ENCODE measurements at regions not wholly inside any gene's neighbourhood (a gene's known extent, or its start where the extent isn't known, plus 50 kb on each side); places are given as distances from the start of the nearest gene placed in this dataset.

GRCh38 chr5:56692359-56693219, 122.8 kb upstream of the MAP3K1 start:
- no peak for TF ChIP-seq SPI1 (IDR thresholded peaks at IDR 0.05; ENCODE audit: low read depth, low read length)
- TF ChIP-seq POU2F2 (IDR thresholded peaks at IDR 0.05; ENCODE audit: low read depth, low read length), result no peak
- TF ChIP-seq TAF1 (IDR thresholded peaks at IDR 0.05; ENCODE audit: low read depth, low read length), result no peak
- TF ChIP-seq POLR2A (IDR thresholded peaks at IDR 0.05; ENCODE audit: low read depth, low read length), result no peak
- TF ChIP-seq POLR2AphosphoS5 (IDR thresholded peaks at IDR 0.05; ENCODE audit: low read depth, low read length), result no peak
- TF ChIP-seq PAX5 (IDR thresholded peaks at IDR 0.05; ENCODE audit: insufficient read depth, low read length, severe bottlenecking), result no peak

GRCh38 chr5:56688402-56688801, 126.9 kb upstream of the MAP3K1 start:
- FAIRE-seq (peak; percentile 61), DNase-seq (ENCODE audit: insufficient read length, low spot score) (no peak)
- TF ChIP-seq SPI1 (IDR thresholded peaks at IDR 0.05; ENCODE audit: low read depth, low read length), result no peak
- no peak for TF ChIP-seq POLR2AphosphoS5 (IDR thresholded peaks at IDR 0.05; ENCODE audit: low read depth, low read length)
- no peak for TF ChIP-seq PAX5 (IDR thresholded peaks at IDR 0.05; ENCODE audit: insufficient read depth, low read length, severe bottlenecking)
- no peak for TF ChIP-seq TAF1 (IDR thresholded peaks at IDR 0.05; ENCODE audit: low read depth, low read length)
- no peak for TF ChIP-seq POLR2A (IDR thresholded peaks at IDR 0.05; ENCODE audit: low read depth, low read length)
- TF ChIP-seq POU2F2 (IDR thresholded peaks at IDR 0.05; ENCODE audit: low read depth, low read length), result no peak

More at GRCh38 chr5:56692359-56693219, 122.8 kb upstream of the MAP3K1 start:
- FAIRE-seq (no peak), DNase-seq (ENCODE audit: insufficient read length, low spot score) (no peak)

- FAIRE-seq, result peak; percentile 13
- 0 out of 2 replicates have a peak, but pooled peaks have one; percentile 44 for TF ChIP-seq POU2F2 (IDR thresholded peaks at IDR 0.05; ENCODE audit: low read depth, low read length)
- no peak for TF ChIP-seq TAF1 (IDR thresholded peaks at IDR 0.05; ENCODE audit: low read depth, low read length)
- peak; percentile 95 for TF ChIP-seq SPI1 (IDR thresholded peaks at IDR 0.05; ENCODE audit: low read depth, low read length)
- no peak for TF ChIP-seq POLR2AphosphoS5 (IDR thresholded peaks at IDR 0.05; ENCODE audit: low read depth, low read length)
- no peak for DNase-seq (ENCODE audit: insufficient read length, low spot score)
Observed at GRCh38 chr5:56686337-56687195, 128.8 kb upstream of the MAP3K1 start.

- DNase-seq (ENCODE audit: insufficient read length, low spot score), result no peak
- FAIRE-seq, result peak; percentile 85
- TF ChIP-seq POLR2AphosphoS5 (IDR thresholded peaks at IDR 0.05; ENCODE audit: low read depth, low read length) (no peak), POU2F2 (IDR thresholded peaks at IDR 0.05; ENCODE audit: low read depth, low read length) (no peak), TAF1 (IDR thresholded peaks at IDR 0.05; ENCODE audit: low read depth, low read length) (no peak), POLR2A (IDR thresholded peaks at IDR 0.05; ENCODE audit: low read depth, low read length) (no peak), SPI1 (IDR thresholded peaks at IDR 0.05; ENCODE audit: low read depth, low read length) (no peak), PAX5 (IDR thresholded peaks at IDR 0.05; ENCODE audit: insufficient read depth, low read length, severe bottlenecking) (no peak)
Observed at GRCh38 chr5:56685503-56686217, 129.7 kb upstream of the MAP3K1 start.

GRCh38 chr5:56684159-56684558, 131.2 kb upstream of the MAP3K1 start:
- DNase-seq (ENCODE audit: insufficient read length, low spot score) (no peak), FAIRE-seq (no peak)
- TF ChIP-seq POU2F2 (IDR thresholded peaks at IDR 0.05; ENCODE audit: low read depth, low read length) (no peak), POLR2A (IDR thresholded peaks at IDR 0.05; ENCODE audit: low read depth, low read length) (no peak), TAF1 (IDR thresholded peaks at IDR 0.05; ENCODE audit: low read depth, low read length) (no peak), PAX5 (IDR thresholded peaks at IDR 0.05; ENCODE audit: insufficient read depth, low read length, severe bottlenecking) (no peak), POLR2AphosphoS5 (IDR thresholded peaks at IDR 0.05; ENCODE audit: low read depth, low read length) (no peak), SPI1 (IDR thresholded peaks at IDR 0.05; ENCODE audit: low read depth, low read length) (no peak)

- no peak for FAIRE-seq
Observed at GRCh38 chr5:56683733-56684132, 131.6 kb upstream of the MAP3K1 start.

GRCh38 chr5:56683281-56683680, 132.1 kb upstream of the MAP3K1 start:
- no peak for TF ChIP-seq POLR2A (IDR thresholded peaks at IDR 0.05; ENCODE audit: low read depth, low read length)
- DNase-seq (ENCODE audit: insufficient read length, low spot score) (no peak), FAIRE-seq (no peak)

More at GRCh38 chr5:56683733-56684132, 131.6 kb upstream of the MAP3K1 start:
- TF ChIP-seq POLR2AphosphoS5 (IDR thresholded peaks at IDR 0.05; ENCODE audit: low read depth, low read length) (no peak), POU2F2 (IDR thresholded peaks at IDR 0.05; ENCODE audit: low read depth, low read length) (no peak), SPI1 (IDR thresholded peaks at IDR 0.05; ENCODE audit: low read depth, low read length) (no peak)
- DNase-seq (ENCODE audit: insufficient read length, low spot score), result no peak

- DNase-seq (ENCODE audit: insufficient read length, low spot score) (no peak), FAIRE-seq (no peak)
- TF ChIP-seq PAX5 (IDR thresholded peaks at IDR 0.05; ENCODE audit: insufficient read depth, low read length, severe bottlenecking), result no peak
- TF ChIP-seq POLR2AphosphoS5 (IDR thresholded peaks at IDR 0.05; ENCODE audit: low read depth, low read length), result no peak
- TF ChIP-seq POLR2A (IDR thresholded peaks at IDR 0.05; ENCODE audit: low read depth, low read length), result no peak
- TF ChIP-seq SPI1 (IDR thresholded peaks at IDR 0.05; ENCODE audit: low read depth, low read length), result no peak
- TF ChIP-seq TAF1 (IDR thresholded peaks at IDR 0.05; ENCODE audit: low read depth, low read length), result no peak
- no peak for TF ChIP-seq POU2F2 (IDR thresholded peaks at IDR 0.05; ENCODE audit: low read depth, low read length)
Observed at GRCh38 chr5:56681346-56681745, 134.0 kb upstream of the MAP3K1 start.

GRCh38 chr5:56680731-56681130, 134.6 kb upstream of the MAP3K1 start:
- DNase-seq (ENCODE audit: insufficient read length, low spot score) (no peak), FAIRE-seq (no peak)
- no peak for TF ChIP-seq PAX5 (IDR thresholded peaks at IDR 0.05; ENCODE audit: insufficient read depth, low read length, severe bottlenecking)
- no peak for TF ChIP-seq POLR2A (IDR thresholded peaks at IDR 0.05; ENCODE audit: low read depth, low read length)
- TF ChIP-seq TAF1 (IDR thresholded peaks at IDR 0.05; ENCODE audit: low read depth, low read length), result no peak
- TF ChIP-seq POU2F2 (IDR thresholded peaks at IDR 0.05; ENCODE audit: low read depth, low read length), result no peak
- TF ChIP-seq POLR2AphosphoS5 (IDR thresholded peaks at IDR 0.05; ENCODE audit: low read depth, low read length), result no peak
- TF ChIP-seq SPI1 (IDR thresholded peaks at IDR 0.05; ENCODE audit: low read depth, low read length), result no peak

All from GM12891 (cell line).